Progenitor cell of endocrine pancreas (in vitro differentiated cells): ENCODE measurements at regions not wholly inside any gene's neighbourhood (a gene's known extent, or its start where the extent isn't known, plus 50 kb on each side); places are given as distances from the start of the nearest gene placed in this dataset.

Source experiments
- DNase-seq: peaks from one replicate; pipeline ENCODE4 v3.0.0; 2021; ENCODE audit warnings: low spot score; ENCODE audit not compliant: unreplicated experiment
- H3K27ac Mint-ChIP-seq: 2 replicates; pipeline ENCODE4 v1.8.0; 2021; ENCODE audit warnings: mild to moderate bottlenecking, moderate library complexity, mixed read lengths
- H3K27me3 Mint-ChIP-seq: 2 replicates; pipeline ENCODE4 v1.8.0; 2021; ENCODE audit warnings: mixed read lengths
- H3K36me3 Mint-ChIP-seq: 2 replicates; pipeline ENCODE4 v1.8.0; 2022; ENCODE audit warnings: mixed read lengths; ENCODE audit not compliant: insufficient read depth
- H3K4me1 Mint-ChIP-seq: 2 replicates; pipeline ENCODE4 v1.8.0; 2021; ENCODE audit warnings: low read depth, mixed read lengths
- H3K4me3 Mint-ChIP-seq: 2 replicates; pipeline ENCODE4 v1.8.0; 2021; ENCODE audit warnings: low read depth, mild to moderate bottlenecking, moderate library complexity, mixed read lengths
- H3K9me3 Mint-ChIP-seq: 2 replicates; pipeline ENCODE4 v1.8.0; 2021; ENCODE audit warnings: low read depth, mixed read lengths
- TF ChIP-seq, protein P1 (sequence below): fragments of 200-600 bp; sonication (generic); IDR thresholded peaks from one replicate; pipeline ENCODE4 v1.5.0; 2021; ENCODE audit warnings: antibody characterized with exemption, mild to moderate bottlenecking; ENCODE audit not compliant: unreplicated experiment

DNA sequence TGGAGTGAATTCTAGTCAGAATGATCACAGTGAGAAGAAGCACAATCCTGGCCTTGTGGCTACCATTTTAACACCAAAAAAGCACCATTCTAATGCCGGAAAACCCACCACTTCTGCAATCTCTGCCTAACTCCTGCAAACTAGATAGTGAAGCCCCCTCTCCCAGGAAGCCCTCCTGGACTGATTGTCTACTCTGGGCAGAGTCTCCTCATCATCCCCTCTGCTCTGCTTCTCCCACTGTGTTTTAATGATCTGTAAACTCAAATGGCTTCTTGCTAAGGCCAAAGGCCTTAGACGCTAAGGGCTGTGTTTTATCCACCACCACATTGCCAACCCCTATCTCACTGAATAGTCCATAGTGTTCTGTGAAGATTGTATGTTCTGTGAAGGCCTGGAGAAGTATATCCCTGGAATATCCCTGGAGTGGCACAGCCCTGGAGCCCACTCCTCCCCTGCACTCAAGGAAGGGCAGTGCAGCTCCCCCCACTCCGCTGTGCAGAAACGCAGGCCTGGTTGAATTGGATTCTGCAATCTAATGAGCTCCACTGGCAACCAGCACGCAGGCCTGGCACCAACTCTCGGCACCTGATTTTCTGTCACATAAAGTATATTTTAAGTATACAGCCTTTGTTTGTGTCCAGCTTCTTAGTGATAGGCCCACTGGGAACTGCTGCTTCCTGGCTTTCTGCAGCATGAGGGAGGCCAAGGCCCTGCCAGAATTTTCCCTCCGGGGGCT is 126.3 kb downstream of the ATPSCKMT start:
- no peak overlapping the region for H3K4me3 Mint-ChIP-seq
- TF ChIP-seq, protein P1, sequence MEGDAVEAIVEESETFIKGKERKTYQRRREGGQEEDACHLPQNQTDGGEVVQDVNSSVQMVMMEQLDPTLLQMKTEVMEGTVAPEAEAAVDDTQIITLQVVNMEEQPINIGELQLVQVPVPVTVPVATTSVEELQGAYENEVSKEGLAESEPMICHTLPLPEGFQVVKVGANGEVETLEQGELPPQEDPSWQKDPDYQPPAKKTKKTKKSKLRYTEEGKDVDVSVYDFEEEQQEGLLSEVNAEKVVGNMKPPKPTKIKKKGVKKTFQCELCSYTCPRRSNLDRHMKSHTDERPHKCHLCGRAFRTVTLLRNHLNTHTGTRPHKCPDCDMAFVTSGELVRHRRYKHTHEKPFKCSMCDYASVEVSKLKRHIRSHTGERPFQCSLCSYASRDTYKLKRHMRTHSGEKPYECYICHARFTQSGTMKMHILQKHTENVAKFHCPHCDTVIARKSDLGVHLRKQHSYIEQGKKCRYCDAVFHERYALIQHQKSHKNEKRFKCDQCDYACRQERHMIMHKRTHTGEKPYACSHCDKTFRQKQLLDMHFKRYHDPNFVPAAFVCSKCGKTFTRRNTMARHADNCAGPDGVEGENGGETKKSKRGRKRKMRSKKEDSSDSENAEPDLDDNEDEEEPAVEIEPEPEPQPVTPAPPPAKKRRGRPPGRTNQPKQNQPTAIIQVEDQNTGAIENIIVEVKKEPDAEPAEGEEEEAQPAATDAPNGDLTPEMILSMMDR: no peak
- H3K9me3 Mint-ChIP-seq: no peaks in the 10 kb centered on the region
- no peaks in the 10 kb centered on the region for H3K4me1 Mint-ChIP-seq
- H3K36me3 Mint-ChIP-seq: no peaks in the 10 kb centered on the region
- peaks cover 3% of the 10 kb centered on the region for H3K27me3 Mint-ChIP-seq
- no peak for DNase-seq
- H3K27ac Mint-ChIP-seq: no peak overlapping the region

DNA sequence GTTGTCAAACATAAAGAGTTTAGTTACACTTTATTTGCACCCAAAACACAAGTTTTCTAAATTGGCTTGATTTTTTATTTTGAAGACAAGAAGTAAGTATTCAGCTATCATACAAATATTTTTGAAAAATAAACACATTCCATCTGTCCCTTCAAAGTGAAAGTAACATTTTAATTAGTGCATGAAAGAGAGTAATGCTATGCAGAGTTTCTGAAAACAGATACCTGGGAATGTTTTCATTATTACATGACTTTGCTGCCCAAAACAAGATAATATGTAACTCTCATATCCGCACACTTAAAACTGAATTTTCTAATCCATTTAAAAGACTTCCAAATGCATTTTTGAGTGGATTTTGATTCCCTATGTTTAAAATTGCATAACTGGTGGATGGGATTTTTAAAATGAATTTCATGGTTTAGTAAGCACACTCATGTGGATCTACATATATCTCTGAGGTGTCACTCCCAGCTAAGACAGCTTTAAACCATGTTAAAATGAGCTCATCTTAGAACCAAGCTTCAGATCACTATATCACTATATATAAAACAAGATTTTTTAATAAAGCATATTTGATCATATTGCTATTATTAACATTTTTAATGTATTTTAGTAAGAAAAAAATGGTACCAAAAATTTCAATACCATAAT is 127.5 kb downstream of the ATPSCKMT start:
- H3K4me1 Mint-ChIP-seq: no peaks in the 10 kb centered on the region
- no peaks in the 10 kb centered on the region for H3K9me3 Mint-ChIP-seq
- H3K36me3 Mint-ChIP-seq: no peaks in the 10 kb centered on the region
- H3K27me3 Mint-ChIP-seq: peaks cover 6% of the 10 kb centered on the region
- TF ChIP-seq, protein P1: no peak
- H3K4me3 Mint-ChIP-seq: no peak overlapping the region
- no peak overlapping the region for H3K27ac Mint-ChIP-seq
- DNase-seq: no peak

DNA sequence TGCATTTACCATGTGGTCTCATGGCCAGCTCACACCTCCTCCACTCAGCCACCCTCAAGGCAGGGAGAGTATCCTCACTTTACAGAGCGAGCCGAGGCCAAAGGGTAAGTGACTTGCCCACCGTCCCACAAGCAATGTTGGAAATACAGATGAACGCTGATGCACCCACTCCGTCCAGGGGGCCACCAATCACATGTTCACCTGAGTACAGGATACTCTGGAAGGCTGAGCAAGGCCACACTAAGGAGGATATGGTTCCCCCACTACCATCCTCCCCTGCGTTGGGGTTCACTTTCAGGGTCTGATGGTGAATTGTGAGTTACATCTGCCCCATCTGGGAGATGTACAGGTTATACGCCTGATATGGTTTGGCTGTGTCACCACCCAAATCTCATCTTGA is 128.8 kb downstream of the ATPSCKMT start:
- Mint-ChIP-seq H3K4me1 (no peaks in the 10 kb centered on the region), H3K9me3 (no peaks in the 10 kb centered on the region), H3K27me3 (peaks cover 6% of the 10 kb centered on the region), H3K4me3 (no peak overlapping the region), H3K27ac (no peak overlapping the region), H3K36me3 (no peaks in the 10 kb centered on the region)
- TF ChIP-seq, protein P1: no peak
- no peak for DNase-seq

DNA sequence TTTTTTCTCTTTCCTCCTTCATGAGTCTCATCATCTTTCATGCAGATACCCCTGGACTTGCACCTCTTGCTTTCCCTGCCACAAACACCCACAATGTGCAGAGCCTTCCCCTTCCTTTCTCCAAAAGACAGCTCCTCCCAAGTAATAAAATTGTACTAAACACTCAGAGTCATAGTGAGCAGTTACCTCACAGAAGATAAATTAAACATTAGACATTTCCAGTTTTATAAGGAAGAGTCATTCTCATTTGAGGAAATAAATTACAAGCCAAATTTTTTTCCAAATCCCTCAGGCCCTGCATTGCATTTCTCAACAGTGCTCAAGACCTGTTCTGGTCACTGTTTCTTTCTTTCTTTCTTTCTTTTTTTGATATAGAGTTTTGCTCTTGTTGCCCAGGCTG is 131.5 kb downstream of the ATPSCKMT start:
- Mint-ChIP-seq H3K27ac (no peak overlapping the region), H3K4me1 (no peaks in the 10 kb centered on the region), H3K27me3 (peaks cover 6% of the 10 kb centered on the region), H3K4me3 (no peak overlapping the region), H3K9me3 (no peaks in the 10 kb centered on the region), H3K36me3 (no peaks in the 10 kb centered on the region)
- TF ChIP-seq, protein P1: no peak
- DNase-seq: no peak

DNA sequence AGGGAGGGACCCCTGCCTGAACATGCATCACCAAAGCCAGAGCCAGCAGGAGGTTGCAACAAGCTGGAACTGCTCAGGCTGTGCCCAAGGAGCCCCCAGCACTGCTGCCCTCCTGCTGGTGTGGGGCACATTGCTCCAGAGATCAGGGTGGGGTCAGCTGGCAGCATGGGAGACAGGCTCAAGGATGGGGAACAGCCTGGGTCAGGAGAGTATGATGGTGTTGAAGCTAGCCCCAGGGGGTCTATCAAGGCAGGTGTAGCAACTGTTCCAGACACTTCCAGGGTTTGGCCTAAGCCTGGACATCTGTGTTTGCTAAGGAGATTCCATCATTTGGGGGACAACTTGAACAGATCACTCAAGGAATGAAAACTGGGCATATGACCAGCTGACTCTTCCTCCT is 133.1 kb downstream of the ATPSCKMT start:
- Mint-ChIP-seq H3K27me3 (peaks cover 6% of the 10 kb centered on the region), H3K9me3 (no peaks in the 10 kb centered on the region), H3K4me3 (no peak overlapping the region), H3K4me1 (no peaks in the 10 kb centered on the region), H3K27ac (no peak overlapping the region), H3K36me3 (no peaks in the 10 kb centered on the region)
- TF ChIP-seq, protein P1: no peak
- no peak for DNase-seq
